ENCODE measurements at regions not wholly inside any gene's neighbourhood (a gene's known extent, or its start where the extent isn't known, plus 50 kb on each side); places are given as distances from the start of the nearest gene placed in this dataset.

DNA sequence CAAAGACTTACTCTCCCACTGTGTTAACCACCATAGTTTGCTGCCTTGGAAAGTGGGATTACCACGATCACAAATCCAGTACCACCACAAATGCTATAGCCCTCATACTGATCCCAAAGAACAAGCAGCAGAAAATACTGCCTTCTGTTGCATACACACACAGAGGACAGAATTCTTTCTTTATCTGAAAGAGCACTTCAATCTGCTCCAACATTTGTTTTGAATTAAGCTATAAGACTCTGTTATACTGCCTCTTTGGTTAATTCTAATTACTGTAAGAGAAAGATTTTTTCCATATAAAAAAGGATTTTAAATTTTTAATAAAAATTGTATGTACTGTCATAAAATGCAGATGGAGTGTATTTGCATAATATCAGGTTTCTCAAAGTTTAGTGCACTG, 69.8 kb downstream of the YIPF5 start:
- no peaks in the 10 kb centered on the region for H3K27me3 ChIP-seq (ENCODE audit: insufficient read depth, insufficient read length)
- H3K9ac ChIP-seq (ENCODE audit: insufficient read length, low read depth) = no peak overlapping the region
- H3K4me3 ChIP-seq (ENCODE audit: insufficient read length, low read depth) = no peak overlapping the region
- TF ChIP-seq ZNF274 (IDR thresholded peaks at IDR 0.05; ENCODE audit: low read depth, low read length) (no peak), YY1 (IDR thresholded peaks at IDR 0.05; ENCODE audit: insufficient read depth, insufficient read length) (no peak), SUZ12 (IDR thresholded peaks at IDR 0.05; ENCODE audit: extremely low read depth, insufficient read depth, insufficient read length) (no peak)
- no peaks in the 10 kb centered on the region for H3K36me3 ChIP-seq (ENCODE audit: insufficient read depth, insufficient read length, low read length)
- DNase-seq (ENCODE audit: low read depth, low spot score) = no peak
- no peaks in the 10 kb centered on the region for H3K4me1 ChIP-seq (ENCODE audit: insufficient read depth, insufficient read length)
- H3K9me3 ChIP-seq (ENCODE audit: insufficient read depth, low read length) = no peaks in the 10 kb centered on the region

DNA sequence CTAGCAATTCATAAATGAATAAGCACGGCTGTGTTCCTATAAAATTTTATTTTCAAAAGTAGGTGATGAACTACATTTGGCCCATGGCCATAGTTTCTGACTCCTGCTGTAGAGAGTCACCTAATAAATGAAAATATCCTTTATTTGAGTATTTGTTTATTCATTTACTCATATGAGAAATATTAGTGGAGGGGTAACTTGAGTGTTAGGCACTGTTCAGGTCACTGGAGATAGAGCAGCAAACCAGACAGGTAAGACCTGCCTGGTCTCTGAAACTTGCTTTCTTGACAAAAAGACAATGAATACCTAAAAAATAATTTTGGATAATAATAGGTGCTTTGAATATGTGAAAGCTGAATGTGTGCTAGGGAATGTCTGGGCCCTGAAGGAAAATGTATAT, 68.8 kb downstream of the YIPF5 start:
- Histone ChIP-seq H3K36me3 (ENCODE audit: insufficient read depth, insufficient read length, low read length) (no peaks in the 10 kb centered on the region), H3K27me3 (ENCODE audit: insufficient read depth, insufficient read length) (no peaks in the 10 kb centered on the region), H3K9me3 (ENCODE audit: insufficient read depth, low read length) (no peaks in the 10 kb centered on the region), H3K4me1 (ENCODE audit: insufficient read depth, insufficient read length) (no peaks in the 10 kb centered on the region), H3K4me3 (ENCODE audit: insufficient read length, low read depth) (no peak overlapping the region), H3K9ac (ENCODE audit: insufficient read length, low read depth) (no peak overlapping the region)
- DNase-seq (ENCODE audit: low read depth, low spot score) = no peak
- TF ChIP-seq SUZ12 (IDR thresholded peaks at IDR 0.05; ENCODE audit: extremely low read depth, insufficient read depth, insufficient read length) = no peak
- no peak for TF ChIP-seq YY1 (IDR thresholded peaks at IDR 0.05; ENCODE audit: insufficient read depth, insufficient read length)
- no peak for TF ChIP-seq ZNF274 (IDR thresholded peaks at IDR 0.05; ENCODE audit: low read depth, low read length)

DNA sequence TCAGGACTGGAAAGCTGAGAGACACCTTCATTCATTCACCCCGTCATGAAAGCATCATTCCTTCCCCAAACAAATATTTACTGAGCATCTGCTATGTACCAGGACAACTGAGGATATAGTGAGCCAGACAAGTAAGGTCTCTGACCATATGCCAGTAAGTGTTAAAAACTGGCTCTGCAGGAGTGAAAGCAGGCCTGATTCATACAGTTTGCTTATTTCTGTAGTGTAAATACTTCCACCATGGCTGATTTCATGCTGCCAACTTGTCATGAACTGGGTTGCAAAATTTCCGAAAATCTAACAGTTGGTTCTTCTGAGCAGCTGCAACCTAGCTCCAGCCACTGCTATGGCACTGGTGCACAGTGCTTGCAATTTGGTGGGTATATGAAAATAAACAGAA, 68.1 kb downstream of the YIPF5 start:
- no peak overlapping the region for H3K9ac ChIP-seq (ENCODE audit: insufficient read length, low read depth)
- no peaks in the 10 kb centered on the region for H3K9me3 ChIP-seq (ENCODE audit: insufficient read depth, low read length)
- no peak overlapping the region for H3K4me3 ChIP-seq (ENCODE audit: insufficient read length, low read depth)
- no peaks in the 10 kb centered on the region for H3K36me3 ChIP-seq (ENCODE audit: insufficient read depth, insufficient read length, low read length)
- TF ChIP-seq SUZ12 (IDR thresholded peaks at IDR 0.05; ENCODE audit: extremely low read depth, insufficient read depth, insufficient read length) = no peak
- no peak for TF ChIP-seq ZNF274 (IDR thresholded peaks at IDR 0.05; ENCODE audit: low read depth, low read length)
- no peak for TF ChIP-seq YY1 (IDR thresholded peaks at IDR 0.05; ENCODE audit: insufficient read depth, insufficient read length)
- no peak for DNase-seq (ENCODE audit: low read depth, low spot score)
- H3K4me1 ChIP-seq (ENCODE audit: insufficient read depth, insufficient read length) = no peaks in the 10 kb centered on the region
- H3K27me3 ChIP-seq (ENCODE audit: insufficient read depth, insufficient read length) = no peaks in the 10 kb centered on the region

DNA sequence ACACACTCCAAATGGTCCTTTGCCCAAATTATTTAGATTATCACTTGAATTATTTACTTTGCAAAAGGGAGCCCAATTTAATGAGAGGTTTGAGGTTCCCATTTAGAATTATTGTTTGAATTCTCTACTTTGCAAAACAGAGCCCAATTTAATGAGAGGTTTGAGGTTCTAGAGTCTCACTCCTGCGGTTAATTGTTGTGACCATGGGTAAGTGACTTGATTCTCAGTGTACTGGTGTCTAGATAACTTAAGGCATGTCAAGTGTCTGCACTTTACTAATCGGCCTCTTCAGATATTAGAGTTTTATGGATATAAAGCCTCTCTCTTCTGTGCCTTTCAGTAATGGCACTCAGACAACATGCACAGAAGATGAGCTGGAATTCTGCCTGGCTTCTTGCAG, 67.5 kb downstream of the YIPF5 start:
- H3K9me3 ChIP-seq (ENCODE audit: insufficient read depth, low read length) = no peaks in the 10 kb centered on the region
- H3K27me3 ChIP-seq (ENCODE audit: insufficient read depth, insufficient read length) = no peaks in the 10 kb centered on the region
- no peaks in the 10 kb centered on the region for H3K4me1 ChIP-seq (ENCODE audit: insufficient read depth, insufficient read length)
- no peak overlapping the region for H3K9ac ChIP-seq (ENCODE audit: insufficient read length, low read depth)
- H3K4me3 ChIP-seq (ENCODE audit: insufficient read length, low read depth) = no peak overlapping the region
- no peak for TF ChIP-seq ZNF274 (IDR thresholded peaks at IDR 0.05; ENCODE audit: low read depth, low read length)
- no peak for TF ChIP-seq SUZ12 (IDR thresholded peaks at IDR 0.05; ENCODE audit: extremely low read depth, insufficient read depth, insufficient read length)
- no peak for TF ChIP-seq YY1 (IDR thresholded peaks at IDR 0.05; ENCODE audit: insufficient read depth, insufficient read length)
- no peak for DNase-seq (ENCODE audit: low read depth, low spot score)
- H3K36me3 ChIP-seq (ENCODE audit: insufficient read depth, insufficient read length, low read length) = no peaks in the 10 kb centered on the region

DNA sequence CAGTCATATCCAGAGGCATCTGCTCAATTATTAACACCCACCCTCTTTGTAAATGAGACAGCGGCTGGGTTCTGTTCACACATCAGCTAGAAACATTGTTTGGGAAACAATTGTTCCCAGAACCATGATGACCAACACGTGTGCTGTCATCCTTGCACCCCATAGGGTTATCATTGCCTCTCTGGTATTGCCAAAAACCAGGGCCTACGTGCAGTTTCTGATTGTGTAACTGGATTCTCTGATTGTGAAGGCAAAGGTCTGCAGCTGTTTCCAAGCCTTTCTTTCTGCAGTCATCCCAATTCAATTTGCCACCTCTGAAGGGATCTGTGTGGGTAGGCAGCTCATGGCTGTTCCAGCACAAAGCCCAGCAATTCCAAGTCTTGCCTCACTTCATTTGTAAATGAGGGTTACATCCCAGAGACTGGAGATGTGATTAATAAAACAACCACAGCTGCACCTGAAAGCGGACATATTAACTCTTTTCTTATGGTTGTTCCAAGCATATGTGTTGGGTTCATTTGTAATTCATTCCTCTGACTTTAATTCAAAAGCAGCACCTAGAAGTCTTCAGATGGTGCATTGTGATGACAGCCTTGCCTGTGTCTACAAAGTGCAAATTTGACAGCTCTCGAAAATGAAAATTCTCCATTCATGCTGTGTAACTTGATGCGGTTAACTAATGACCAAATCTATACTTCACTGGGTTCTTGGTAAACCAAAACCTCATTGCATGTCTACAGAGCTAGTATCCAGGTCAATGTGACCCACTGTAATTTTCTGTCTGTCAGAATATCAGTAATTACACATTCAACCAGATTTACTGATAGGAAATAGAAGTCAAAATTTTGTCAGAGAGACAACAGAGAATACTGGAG, 66.6 kb downstream of the YIPF5 start:
- Histone ChIP-seq H3K9me3 (ENCODE audit: insufficient read depth, low read length) (no peaks in the 10 kb centered on the region), H3K27me3 (ENCODE audit: insufficient read depth, insufficient read length) (no peaks in the 10 kb centered on the region), H3K9ac (ENCODE audit: insufficient read length, low read depth) (no peak overlapping the region), H3K4me1 (ENCODE audit: insufficient read depth, insufficient read length) (no peaks in the 10 kb centered on the region), H3K36me3 (ENCODE audit: insufficient read depth, insufficient read length, low read length) (no peaks in the 10 kb centered on the region), H3K4me3 (ENCODE audit: insufficient read length, low read depth) (no peak overlapping the region)
- TF ChIP-seq SUZ12 (IDR thresholded peaks at IDR 0.05; ENCODE audit: extremely low read depth, insufficient read depth, insufficient read length) (no peak), ZNF274 (IDR thresholded peaks at IDR 0.05; ENCODE audit: low read depth, low read length) (no peak), YY1 (IDR thresholded peaks at IDR 0.05; ENCODE audit: insufficient read depth, insufficient read length) (no peak)
- DNase-seq (ENCODE audit: low read depth, low spot score) = no peak

DNA sequence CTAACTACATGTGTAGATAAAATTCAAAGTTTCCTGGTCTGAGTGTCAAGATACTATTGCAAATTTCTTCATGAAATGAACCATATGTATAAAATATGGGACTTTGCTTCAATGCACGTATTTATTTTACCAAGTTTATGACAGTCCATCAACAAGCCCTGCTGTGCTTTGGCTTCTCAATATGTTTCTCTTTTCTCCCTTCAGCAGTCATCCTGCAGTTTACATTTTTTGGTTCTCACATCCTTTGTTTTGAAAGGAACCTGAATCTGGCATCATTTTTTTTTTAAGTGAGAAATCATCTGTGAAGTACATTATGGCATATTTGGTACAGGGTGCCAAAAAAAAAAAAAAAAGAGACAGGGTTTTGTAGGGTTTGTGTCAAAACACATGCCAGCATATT, 65.1 kb downstream of the YIPF5 start:
- H3K9ac ChIP-seq (ENCODE audit: insufficient read length, low read depth) = no peak overlapping the region
- no peaks in the 10 kb centered on the region for H3K36me3 ChIP-seq (ENCODE audit: insufficient read depth, insufficient read length, low read length)
- TF ChIP-seq SUZ12 (IDR thresholded peaks at IDR 0.05; ENCODE audit: extremely low read depth, insufficient read depth, insufficient read length) (no peak), ZNF274 (IDR thresholded peaks at IDR 0.05; ENCODE audit: low read depth, low read length) (no peak), YY1 (IDR thresholded peaks at IDR 0.05; ENCODE audit: insufficient read depth, insufficient read length) (no peak)

DNA sequence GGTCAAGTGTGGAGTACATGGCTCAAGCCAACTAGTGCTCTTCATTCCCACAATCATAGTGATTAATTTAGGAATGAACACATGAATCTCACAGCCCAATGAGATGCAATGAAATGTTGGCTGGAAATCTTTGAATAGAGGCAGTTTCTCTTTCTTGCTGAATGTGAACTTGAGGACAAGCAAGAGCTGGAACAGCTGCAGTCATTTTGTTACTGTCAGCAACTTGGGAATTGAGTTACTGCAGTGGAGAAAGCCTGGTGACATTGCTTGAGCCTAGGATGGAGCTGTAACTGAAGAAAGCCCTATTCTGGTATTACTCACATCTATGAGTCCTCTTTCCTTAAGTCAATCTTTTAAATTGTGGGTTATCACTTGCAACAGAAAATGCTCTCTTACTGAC, 62.3 kb downstream of the YIPF5 start:
- H3K27me3 ChIP-seq (ENCODE audit: insufficient read depth, insufficient read length) = no peaks in the 10 kb centered on the region
- no peaks in the 10 kb centered on the region for H3K4me1 ChIP-seq (ENCODE audit: insufficient read depth, insufficient read length)
- DNase-seq (ENCODE audit: low read depth, low spot score) = no peak
- no peaks in the 10 kb centered on the region for H3K36me3 ChIP-seq (ENCODE audit: insufficient read depth, insufficient read length, low read length)
- H3K4me3 ChIP-seq (ENCODE audit: insufficient read length, low read depth) = no peak overlapping the region
- no peaks in the 10 kb centered on the region for H3K9me3 ChIP-seq (ENCODE audit: insufficient read depth, low read length)
- no peak for TF ChIP-seq SUZ12 (IDR thresholded peaks at IDR 0.05; ENCODE audit: extremely low read depth, insufficient read depth, insufficient read length)
- no peak for TF ChIP-seq ZNF274 (IDR thresholded peaks at IDR 0.05; ENCODE audit: low read depth, low read length)
- TF ChIP-seq YY1 (IDR thresholded peaks at IDR 0.05; ENCODE audit: insufficient read depth, insufficient read length) = no peak
- H3K9ac ChIP-seq (ENCODE audit: insufficient read length, low read depth) = no peak overlapping the region

More for the DNA sequence above, 65.1 kb downstream of the YIPF5 start:
- H3K4me3 ChIP-seq (ENCODE audit: insufficient read length, low read depth) = no peak overlapping the region
- H3K9me3 ChIP-seq (ENCODE audit: insufficient read depth, low read length) = no peaks in the 10 kb centered on the region
- DNase-seq (ENCODE audit: low read depth, low spot score) = no peak
- H3K27me3 ChIP-seq (ENCODE audit: insufficient read depth, insufficient read length) = no peaks in the 10 kb centered on the region
- no peaks in the 10 kb centered on the region for H3K4me1 ChIP-seq (ENCODE audit: insufficient read depth, insufficient read length)
